ENCODE measurements at regions not wholly inside any gene's neighbourhood (a gene's known extent, or its start where the extent isn't known, plus 50 kb on each side); places are given as distances from the start of the nearest gene placed in this dataset.

GRCh38 chr4:128565054-128565453 is 244.4 kb upstream of the JADE1 start:
- Mint-ChIP-seq H3K4me1 (ENCODE audit: insufficient read depth, unreplicated experiment) (peaks cover 11% of the 10 kb centered on the region), H3K27ac (ENCODE audit: low read depth, unreplicated experiment) (no peak overlapping the region), H3K4me3 (ENCODE audit: unreplicated experiment) (no peak overlapping the region), H3K9me3 (ENCODE audit: unreplicated experiment) (no peaks in the 10 kb centered on the region), H3K36me3 (ENCODE audit: insufficient read depth, unreplicated experiment) (no peaks in the 10 kb centered on the region), H3K27me3 (ENCODE audit: insufficient read depth, unreplicated experiment) (no peaks in the 10 kb centered on the region)
- intact Hi-C loops (cut with micrococcal nuclease) = loop anchor here (1.0 to 2.0 kb wide), 3 partner anchors 110 to 298 kb away; partner anchors contain the start of gene JADE1
- TF ChIP-seq, protein P1, sequence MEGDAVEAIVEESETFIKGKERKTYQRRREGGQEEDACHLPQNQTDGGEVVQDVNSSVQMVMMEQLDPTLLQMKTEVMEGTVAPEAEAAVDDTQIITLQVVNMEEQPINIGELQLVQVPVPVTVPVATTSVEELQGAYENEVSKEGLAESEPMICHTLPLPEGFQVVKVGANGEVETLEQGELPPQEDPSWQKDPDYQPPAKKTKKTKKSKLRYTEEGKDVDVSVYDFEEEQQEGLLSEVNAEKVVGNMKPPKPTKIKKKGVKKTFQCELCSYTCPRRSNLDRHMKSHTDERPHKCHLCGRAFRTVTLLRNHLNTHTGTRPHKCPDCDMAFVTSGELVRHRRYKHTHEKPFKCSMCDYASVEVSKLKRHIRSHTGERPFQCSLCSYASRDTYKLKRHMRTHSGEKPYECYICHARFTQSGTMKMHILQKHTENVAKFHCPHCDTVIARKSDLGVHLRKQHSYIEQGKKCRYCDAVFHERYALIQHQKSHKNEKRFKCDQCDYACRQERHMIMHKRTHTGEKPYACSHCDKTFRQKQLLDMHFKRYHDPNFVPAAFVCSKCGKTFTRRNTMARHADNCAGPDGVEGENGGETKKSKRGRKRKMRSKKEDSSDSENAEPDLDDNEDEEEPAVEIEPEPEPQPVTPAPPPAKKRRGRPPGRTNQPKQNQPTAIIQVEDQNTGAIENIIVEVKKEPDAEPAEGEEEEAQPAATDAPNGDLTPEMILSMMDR (IDR thresholded peaks at IDR 0.05; ENCODE audit: unreplicated experiment) = no peak
- ChIA-PET POLR2A (no interaction called here), CTCF (interaction anchor here (0.6 to 6.7 kb wide), 8 partner anchors 10 to 302 kb away, joined by 4 to 36 read pairs (median 6); no protein-coding TSS in a partner anchor)
- DNase-seq (ENCODE audit: unreplicated experiment) = no peak
- no TSS peak for BruUV-seq (replicated peaks)

- Mint-ChIP-seq H3K4me3 (ENCODE audit: unreplicated experiment) (no peak overlapping the region), H3K4me1 (ENCODE audit: insufficient read depth, unreplicated experiment) (peaks cover 2% of the 10 kb centered on the region), H3K27ac (ENCODE audit: low read depth, unreplicated experiment) (no peak overlapping the region), H3K36me3 (ENCODE audit: insufficient read depth, unreplicated experiment) (no peaks in the 10 kb centered on the region), H3K9me3 (ENCODE audit: unreplicated experiment) (no peaks in the 10 kb centered on the region), H3K27me3 (ENCODE audit: insufficient read depth, unreplicated experiment) (no peaks in the 10 kb centered on the region)
- ChIA-PET POLR2A (interaction anchor here (1.8 to 1.9 kb wide), 2 partner anchors 10 to 37 kb away, joined by 5 to 6 read pairs; no protein-coding TSS in a partner anchor), CTCF (interaction anchor here (0.5 to 6.7 kb wide), 13 partner anchors 9 to 372 kb away, joined by 3 to 36 read pairs (median 4); no protein-coding TSS in a partner anchor)
- TF ChIP-seq, protein P1 (IDR thresholded peaks at IDR 0.05; ENCODE audit: unreplicated experiment) = no peak
- BruUV-seq (replicated peaks) = no TSS peak
- DNase-seq (ENCODE audit: unreplicated experiment) = no peak
- intact Hi-C loops (cut with micrococcal nuclease) = loop anchor here (2.0 kb wide), 2 partner anchors 109 to 245 kb away; partner anchors contain the start of gene JADE1
These were observed 245.3 kb upstream of the JADE1 start for GRCh38 chr4:128564081-128564630.

- DNase-seq (ENCODE audit: unreplicated experiment) = no peak
- BruUV-seq (replicated peaks) = no TSS peak
- Mint-ChIP-seq H3K27ac (ENCODE audit: low read depth, unreplicated experiment) (no peak overlapping the region), H3K36me3 (ENCODE audit: insufficient read depth, unreplicated experiment) (no peaks in the 10 kb centered on the region), H3K4me1 (ENCODE audit: insufficient read depth, unreplicated experiment) (no peaks in the 10 kb centered on the region), H3K27me3 (ENCODE audit: insufficient read depth, unreplicated experiment) (no peaks in the 10 kb centered on the region), H3K9me3 (ENCODE audit: unreplicated experiment) (no peaks in the 10 kb centered on the region), H3K4me3 (ENCODE audit: unreplicated experiment) (no peak overlapping the region)
- intact Hi-C loops (cut with micrococcal nuclease) = no loop called here
- ChIA-PET POLR2A (interaction anchor here (1.0 kb wide), 1 partner anchor 41 kb away, joined by 3 read pairs; no protein-coding TSS in a partner anchor), CTCF (interaction anchor here (0.6 to 6.7 kb wide), 2 partner anchors 106 to 249 kb away, joined by 5 to 30 read pairs; no protein-coding TSS in a partner anchor)
- TF ChIP-seq, protein P1 (IDR thresholded peaks at IDR 0.05; ENCODE audit: unreplicated experiment) = no peak
These were observed 248.6 kb upstream of the JADE1 start for GRCh38 chr4:128560754-128561495.

All from MCF 10A (cell line).